GM19324 (cell line): ENCODE measurements at regions not wholly inside any gene's neighbourhood (a gene's known extent, or its start where the extent isn't known, plus 50 kb on each side); places are given as distances from the start of the nearest gene placed in this dataset.

ENCODE experiments used
- ATAC-seq: cut with Tn5 transposase; IDR thresholded peaks from one replicate; pipeline ENCODE4 v1.9.1; 2021; ENCODE audit warnings: mild to moderate bottlenecking, moderate library complexity; ENCODE audit not compliant: unreplicated experiment, low FRiP score

DNA sequence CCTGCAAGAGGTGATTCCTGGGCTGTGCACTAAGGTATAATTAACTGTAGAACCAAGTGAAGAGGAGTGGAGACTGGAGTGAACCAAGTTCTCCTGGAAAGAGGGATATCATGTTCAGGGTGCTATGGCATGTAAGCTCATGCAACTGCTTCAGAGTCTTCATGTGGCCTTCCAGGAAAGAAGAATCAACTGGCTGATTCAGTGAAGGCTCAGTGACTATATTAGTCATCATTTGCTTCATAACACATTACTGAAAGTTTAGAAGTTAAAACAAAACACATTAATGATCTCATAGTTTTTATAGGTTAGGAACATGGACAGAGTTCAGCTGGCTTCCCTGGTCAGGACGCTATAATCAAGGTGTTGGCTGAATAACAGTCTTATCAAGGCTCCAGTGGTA lies 1200.8 kb upstream of the GYPC start:
- ATAC-seq: no peak

DNA sequence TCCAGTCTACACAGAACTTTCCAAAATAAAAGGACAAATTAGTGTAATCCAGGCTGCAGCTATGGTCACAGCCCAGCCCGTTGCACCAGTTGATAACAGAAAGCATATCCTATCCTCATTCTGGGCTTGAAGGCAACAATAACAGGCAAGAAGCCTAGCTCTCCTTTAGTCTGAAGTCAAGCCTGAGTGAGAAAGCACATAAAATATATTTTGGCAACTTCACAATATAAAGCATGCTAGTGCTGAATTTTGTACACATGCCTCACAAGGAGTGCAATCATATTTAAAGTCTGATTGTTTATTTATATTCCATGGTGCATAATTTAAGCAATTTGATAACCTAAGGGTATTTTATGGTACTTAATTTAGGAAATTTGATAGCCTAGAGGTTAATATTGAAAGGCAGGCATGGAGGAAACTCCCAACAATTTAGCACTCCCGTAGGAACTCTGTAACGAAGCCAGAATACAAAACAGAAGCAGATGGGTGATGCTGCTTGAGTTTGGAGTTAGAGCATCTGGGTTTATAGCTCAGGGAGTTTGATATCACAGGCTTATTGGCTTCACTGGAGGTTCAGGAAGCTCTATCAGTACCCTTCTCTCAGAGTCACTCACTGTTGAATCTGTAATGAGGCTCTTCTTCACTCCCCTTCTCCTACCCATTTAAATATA lies 1199.1 kb upstream of the GYPC start:
- ATAC-seq: no peak

DNA sequence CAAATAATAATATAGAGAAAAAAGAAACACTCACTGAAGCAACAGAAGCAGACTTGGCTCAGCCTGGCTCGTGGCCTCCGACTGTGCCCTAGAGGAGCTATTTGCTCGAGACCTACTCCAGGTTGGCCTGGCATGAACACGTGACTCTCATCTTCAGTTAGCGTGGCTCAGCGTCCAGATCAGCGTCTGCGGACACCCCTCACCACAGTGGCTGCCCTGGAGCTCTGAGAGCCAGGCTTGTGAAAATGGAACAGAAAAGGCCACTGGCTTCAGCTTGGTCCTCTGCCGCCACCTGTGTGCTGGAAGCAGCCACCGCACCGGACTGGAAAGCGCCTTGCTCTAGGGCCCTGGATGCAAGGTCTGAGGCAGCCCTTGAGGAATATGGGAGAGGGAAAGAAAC lies 1184.0 kb upstream of the GYPC start:
- no peak for ATAC-seq

DNA sequence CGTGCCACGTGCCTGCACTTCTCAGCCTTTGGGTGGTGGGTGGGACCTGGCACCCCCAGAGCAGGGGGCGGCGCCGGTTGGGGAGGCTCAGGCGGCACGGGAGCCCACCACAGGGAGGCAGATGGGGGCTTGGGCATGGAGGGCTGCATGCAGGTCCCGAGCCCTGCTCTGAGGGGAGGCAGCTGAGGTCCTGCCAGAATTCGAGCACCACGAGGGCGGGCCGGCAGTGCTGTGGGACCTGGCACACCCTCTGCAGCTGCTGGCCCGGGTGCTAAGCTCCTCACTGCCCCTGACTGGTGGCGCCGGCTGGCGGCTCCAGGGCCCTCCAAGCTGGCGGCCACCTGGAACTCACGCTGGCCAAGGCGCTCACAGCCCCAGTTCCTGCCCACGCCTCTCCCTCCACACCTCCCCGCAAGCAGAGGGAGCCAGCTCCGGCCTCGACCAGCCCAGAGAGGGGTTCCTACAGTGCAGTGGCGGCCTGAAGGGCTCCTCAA lies 1176.8 kb upstream of the GYPC start:
- no peak for ATAC-seq

DNA sequence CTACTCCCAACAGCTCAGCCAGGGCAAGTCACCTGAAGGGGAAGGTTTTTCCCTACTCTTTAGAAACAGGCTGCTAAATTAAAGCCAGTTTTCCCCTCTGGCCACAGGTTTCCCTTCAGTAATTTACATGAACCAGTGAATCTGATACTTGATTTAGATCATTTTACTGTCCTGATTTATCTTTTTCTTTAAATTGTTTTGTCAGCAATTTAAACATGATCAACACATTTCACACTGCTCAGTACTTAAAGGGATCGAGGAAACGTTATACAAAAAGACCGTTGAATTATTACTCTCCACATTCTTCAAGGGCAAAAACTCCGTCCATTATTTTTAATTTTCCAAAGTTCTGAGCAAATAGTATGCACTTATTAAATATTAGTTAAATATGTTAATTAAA lies 1165.7 kb upstream of the GYPC start:
- no peak for ATAC-seq

- ATAC-seq: no peak
Measured at GRCh38 chr2:125491663-125492062, 1164.3 kb upstream of the GYPC start.

GRCh38 chr2:125512313-125512712 lies 1143.6 kb upstream of the GYPC start:
- no peak for ATAC-seq

- ATAC-seq: no peak
Measured at GRCh38 chr2:125516496-125517109, 1139.4 kb upstream of the GYPC start.

DNA sequence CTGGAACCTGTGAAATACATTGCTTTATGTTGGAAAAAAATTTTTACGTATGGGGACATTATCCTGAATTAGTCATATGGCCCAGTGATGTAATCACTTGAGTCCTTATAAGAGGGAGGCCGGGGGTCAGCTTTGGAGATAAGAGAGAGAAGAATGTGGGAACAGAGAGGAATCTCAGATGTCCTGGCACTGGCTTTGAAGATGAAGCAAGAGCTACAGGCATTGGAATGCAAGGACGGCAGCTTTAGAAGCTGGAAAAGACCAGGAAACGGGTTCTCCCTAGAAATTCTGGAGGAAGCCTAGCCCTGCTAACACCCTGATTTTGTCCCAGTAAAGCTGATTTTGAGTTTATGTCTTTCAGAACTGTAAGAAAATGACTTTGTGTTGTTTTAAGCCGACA lies 1129.9 kb upstream of the GYPC start:
- no peak for ATAC-seq

GRCh38 chr2:125535089-125535488 lies 1120.9 kb upstream of the GYPC start:
- ATAC-seq: no peak

DNA sequence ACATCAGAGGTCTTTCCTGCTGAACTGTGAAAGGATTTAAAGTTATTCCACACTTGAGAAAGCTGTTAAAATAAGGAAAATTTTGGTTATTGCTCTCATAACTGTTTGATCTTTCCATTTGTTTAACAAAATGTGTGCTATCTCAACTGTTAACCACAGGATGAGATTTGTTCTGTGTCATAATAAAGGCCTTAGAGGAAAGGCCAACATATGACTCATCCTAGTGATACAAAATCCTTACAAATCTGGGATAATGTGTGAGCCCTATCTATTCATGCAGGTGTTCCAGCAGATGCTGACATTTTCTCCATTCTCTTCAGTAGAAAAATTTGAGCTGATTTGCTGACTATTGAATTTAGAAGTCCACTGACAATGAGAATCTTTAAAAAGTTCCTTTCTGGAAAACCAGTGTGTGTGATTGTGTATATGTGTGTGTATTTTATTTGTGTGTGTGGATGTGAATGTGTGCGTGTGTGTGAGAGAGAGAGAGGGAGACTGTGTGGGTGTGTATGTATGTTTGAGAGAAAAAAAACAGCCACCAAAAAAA lies 1111.9 kb upstream of the GYPC start:
- ATAC-seq: no peak

- no peak for ATAC-seq
Measured at GRCh38 chr2:125553768-125554167, 1102.2 kb upstream of the GYPC start.

DNA sequence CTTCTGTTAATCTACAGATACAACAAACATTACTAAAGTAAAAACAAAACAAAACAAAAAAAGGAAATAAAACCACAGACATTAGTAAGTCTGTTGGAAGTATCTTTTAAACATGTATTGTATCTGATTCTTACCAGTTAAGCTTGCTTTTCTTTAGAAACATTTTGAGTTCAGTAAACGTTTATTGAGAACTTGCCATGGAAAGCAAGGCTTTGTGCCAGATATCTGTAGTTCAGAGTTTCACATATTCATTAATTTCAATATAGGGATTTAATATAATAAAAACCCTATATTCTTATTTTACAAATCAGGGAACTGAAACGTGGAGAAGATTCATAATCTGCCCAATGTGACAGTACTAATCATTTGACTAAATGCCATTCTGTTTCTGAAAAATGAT lies 1101.0 kb upstream of the GYPC start:
- no peak for ATAC-seq

DNA sequence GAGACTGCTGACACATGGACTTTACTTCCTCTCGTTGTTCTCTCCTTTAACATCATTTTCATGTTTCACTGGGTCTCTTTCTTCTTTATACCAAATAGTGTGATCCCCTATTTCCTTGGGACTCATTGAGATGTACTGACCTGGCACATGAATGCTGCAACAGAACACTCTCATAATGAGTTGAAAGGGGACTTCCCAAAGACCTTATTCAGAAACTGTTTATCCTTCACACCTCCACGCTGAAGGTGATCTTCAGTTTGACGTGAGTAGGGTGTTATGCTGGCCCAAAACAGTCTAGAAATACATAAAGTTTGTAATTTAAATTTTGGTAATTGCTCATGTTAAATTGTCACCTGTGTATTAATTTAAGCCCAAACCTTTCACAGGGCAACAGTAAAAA lies 1096.8 kb upstream of the GYPC start:
- ATAC-seq: no peak

DNA sequence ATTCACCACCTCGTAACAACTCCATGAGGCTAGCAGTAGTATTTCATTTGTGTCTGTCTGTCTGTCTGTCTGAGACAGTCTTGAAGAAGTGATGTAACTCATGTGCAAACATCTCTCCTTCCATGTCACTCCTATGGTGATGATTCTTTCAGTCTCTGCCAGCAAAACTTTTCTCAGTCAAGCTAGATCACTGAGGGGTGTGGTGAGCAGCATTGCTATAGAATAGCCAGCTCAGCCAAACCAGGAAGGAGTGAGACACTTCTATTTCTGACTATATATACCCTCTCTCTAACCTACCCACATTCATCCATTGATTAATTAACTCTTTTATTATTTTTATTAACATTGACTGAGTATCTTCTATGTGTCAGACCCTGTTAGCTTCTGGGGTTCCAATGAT lies 1095.1 kb upstream of the GYPC start:
- no peak for ATAC-seq

GRCh38 chr2:125561302-125561701 lies 1094.7 kb upstream of the GYPC start:
- no peak for ATAC-seq

- no peak for ATAC-seq
Measured at GRCh38 chr2:125562924-125563323, 1093.0 kb upstream of the GYPC start.

DNA sequence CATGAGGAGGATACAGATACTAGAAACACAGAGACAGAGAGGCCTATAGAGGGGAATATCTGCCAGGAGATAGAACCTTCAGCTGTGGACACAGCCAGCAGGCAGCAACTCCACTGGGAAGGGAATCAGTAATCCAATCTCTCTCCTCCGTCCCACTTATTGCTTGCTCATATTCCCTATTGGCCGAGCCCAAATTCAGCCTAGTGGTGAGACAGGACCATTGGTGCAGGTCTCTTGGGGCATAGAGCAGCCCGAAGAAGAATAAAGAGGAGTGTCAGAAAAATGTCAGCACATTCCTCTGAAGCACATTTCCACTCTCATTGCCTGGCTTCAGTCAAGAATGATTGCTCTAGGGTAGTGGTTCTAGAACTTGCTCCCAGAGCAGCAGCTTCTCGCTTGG lies 1091.5 kb upstream of the GYPC start:
- ATAC-seq: no peak

- no peak for ATAC-seq
Measured at GRCh38 chr2:125566422-125566821, 1089.5 kb upstream of the GYPC start.

- ATAC-seq: no peak
Measured at GRCh38 chr2:125567100-125567499, 1088.9 kb upstream of the GYPC start.

- no peak for ATAC-seq
Measured at GRCh38 chr2:125572660-125573059, 1083.3 kb upstream of the GYPC start.

GRCh38 chr2:125573432-125573831 lies 1082.5 kb upstream of the GYPC start:
- no peak for ATAC-seq
